ENCODE measurements at regions not wholly inside any gene's neighbourhood (a gene's known extent, or its start where the extent isn't known, plus 50 kb on each side); places are given as distances from the start of the nearest gene placed in this dataset.

GRCh38 chr5:110221036-110221435, 505.4 kb downstream of the TMEM232 start:
- Mint-ChIP-seq H3K27me3 (ENCODE audit: insufficient read depth, low read depth) (no peaks in the 10 kb centered on the region), H3K4me3 (no peak overlapping the region), H3K4me1 (no peaks in the 10 kb centered on the region), H3K27ac (no peak overlapping the region), H3K9me3 (peaks cover 61% of the 10 kb centered on the region), H3K36me3 (peaks cover 9% of the 10 kb centered on the region)
- no peaks in the 10 kb centered on the region for H4K20me1 ChIP-seq (ENCODE audit: low read depth)
- peaks cover 6% of the 10 kb centered on the region for H3K36me3 ChIP-seq
- peaks cover 33% of the 10 kb centered on the region for H3K9me3 ChIP-seq (ENCODE audit: low read depth)
- TF ChIP-seq CTCF (IDR thresholded peaks at IDR 0.05) (no peak), EZH2phosphoT487 (IDR thresholded peaks at IDR 0.05) (no peak)
- H2AFZ ChIP-seq (replicated peaks): no peak overlapping the region
- no peak overlapping the region for H3K27ac ChIP-seq
- H3K4me2 ChIP-seq: no peak overlapping the region
- H3K4me3 ChIP-seq: no peak overlapping the region
- H3K79me2 ChIP-seq (ENCODE audit: low read depth): no peaks in the 10 kb centered on the region
- H3K27me3 ChIP-seq: no peaks in the 10 kb centered on the region
- no peak overlapping the region for H3K9ac ChIP-seq
- H3K4me1 ChIP-seq: no peaks in the 10 kb centered on the region
- no peak for DNase-seq (ENCODE audit: low spot score)
- H3F3A ChIP-seq (ENCODE audit: low read depth): no peaks in the 10 kb centered on the region

- H3K4me2 ChIP-seq: no peak overlapping the region
- no peaks in the 10 kb centered on the region for H3K36me3 ChIP-seq
- no peak overlapping the region for H3K4me3 ChIP-seq
- H3K4me1 ChIP-seq: no peaks in the 10 kb centered on the region
- no peaks in the 10 kb centered on the region for H4K20me1 ChIP-seq (ENCODE audit: low read depth)
- H3K27me3 ChIP-seq: no peaks in the 10 kb centered on the region
- H3K9me3 ChIP-seq (ENCODE audit: low read depth): peaks cover 20% of the 10 kb centered on the region
- Mint-ChIP-seq H3K9me3 (peaks cover 47% of the 10 kb centered on the region), H3K4me3 (no peak overlapping the region), H3K36me3 (peaks cover 4% of the 10 kb centered on the region), H3K27me3 (ENCODE audit: insufficient read depth, low read depth) (no peaks in the 10 kb centered on the region), H3K27ac (no peak overlapping the region), H3K4me1 (no peaks in the 10 kb centered on the region)
- no peak overlapping the region for H3K9ac ChIP-seq
- no peaks in the 10 kb centered on the region for H3F3A ChIP-seq (ENCODE audit: low read depth)
- H3K27ac ChIP-seq: no peak overlapping the region
- H2AFZ ChIP-seq (replicated peaks): no peak overlapping the region
- no peak for DNase-seq (ENCODE audit: low spot score)
- H3K79me2 ChIP-seq (ENCODE audit: low read depth): no peaks in the 10 kb centered on the region
- TF ChIP-seq CTCF (IDR thresholded peaks at IDR 0.05) (no peak), EZH2phosphoT487 (IDR thresholded peaks at IDR 0.05) (no peak), EZH2 (IDR thresholded peaks at IDR 0.05) (no peak)
Measured at GRCh38 chr5:110224050-110224449, 502.4 kb downstream of the TMEM232 start.

- Histone ChIP-seq H4K20me1 (ENCODE audit: low read depth) (no peaks in the 10 kb centered on the region), H3K36me3 (no peaks in the 10 kb centered on the region), H3K9ac (no peak overlapping the region), H3K79me2 (ENCODE audit: low read depth) (no peaks in the 10 kb centered on the region), H3F3A (ENCODE audit: low read depth) (no peaks in the 10 kb centered on the region), H3K27ac (no peak overlapping the region), H3K9me3 (ENCODE audit: low read depth) (peaks cover 22% of the 10 kb centered on the region), H2AFZ (replicated peaks) (no peak overlapping the region), H3K4me3 (no peak overlapping the region), H3K4me2 (no peak overlapping the region), H3K27me3 (no peaks in the 10 kb centered on the region), H3K4me1 (no peaks in the 10 kb centered on the region)
- H3K4me1 Mint-ChIP-seq: no peaks in the 10 kb centered on the region
- H3K36me3 Mint-ChIP-seq: peaks cover 1% of the 10 kb centered on the region
- no peak overlapping the region for H3K4me3 Mint-ChIP-seq
- TF ChIP-seq EZH2phosphoT487 (IDR thresholded peaks at IDR 0.05) (no peak), EZH2 (IDR thresholded peaks at IDR 0.05) (no peak), CTCF (IDR thresholded peaks at IDR 0.05) (no peak)
- H3K27ac Mint-ChIP-seq: no peak overlapping the region
- H3K9me3 Mint-ChIP-seq: peaks cover 43% of the 10 kb centered on the region
- no peaks in the 10 kb centered on the region for H3K27me3 Mint-ChIP-seq (ENCODE audit: insufficient read depth, low read depth)
- DNase-seq (ENCODE audit: low spot score): no peak
Measured at GRCh38 chr5:110225949-110226348, 500.5 kb downstream of the TMEM232 start.

GRCh38 chr5:110239786-110240185, 486.7 kb downstream of the TMEM232 start:
- no peak overlapping the region for H3K4me2 ChIP-seq
- H3K36me3 ChIP-seq: no peaks in the 10 kb centered on the region
- H3K27ac ChIP-seq: no peak overlapping the region
- Mint-ChIP-seq H3K4me1 (no peaks in the 10 kb centered on the region), H3K9me3 (peaks cover 15% of the 10 kb centered on the region), H3K4me3 (no peak overlapping the region), H3K36me3 (peaks cover 6% of the 10 kb centered on the region), H3K27me3 (ENCODE audit: insufficient read depth, low read depth) (no peaks in the 10 kb centered on the region), H3K27ac (no peak overlapping the region)
- no peak for DNase-seq (ENCODE audit: low spot score)
- H3K4me3 ChIP-seq: no peak overlapping the region
- no peak overlapping the region for H2AFZ ChIP-seq (replicated peaks)
- H3K27me3 ChIP-seq: no peaks in the 10 kb centered on the region
- TF ChIP-seq EZH2phosphoT487 (IDR thresholded peaks at IDR 0.05): no peak
- no peak for TF ChIP-seq EZH2 (IDR thresholded peaks at IDR 0.05)
- TF ChIP-seq CTCF (IDR thresholded peaks at IDR 0.05): no peak
- H3F3A ChIP-seq (ENCODE audit: low read depth): no peaks in the 10 kb centered on the region
- H3K4me1 ChIP-seq: no peaks in the 10 kb centered on the region
- peaks cover 4% of the 10 kb centered on the region for H3K9me3 ChIP-seq (ENCODE audit: low read depth)
- no peaks in the 10 kb centered on the region for H4K20me1 ChIP-seq (ENCODE audit: low read depth)
- H3K79me2 ChIP-seq (ENCODE audit: low read depth): no peaks in the 10 kb centered on the region
- H3K9ac ChIP-seq: no peak overlapping the region

All from neural progenitor cell (in vitro differentiated cells).